Kidney (tissue), 13 donors: ENCODE measurements at regions not wholly inside any gene's neighbourhood (a gene's known extent, or its start where the extent isn't known, plus 50 kb on each side); places are given as distances from the start of the nearest gene placed in this dataset.

ENCODE experiments used
- DNase-seq, 5 donors: peaks; one replicate each; pipeline ENCODE4 v3.0.0-alpha.2; 2013 to 2020
- FAIRE-seq: peaks from 2 replicates; lab custom pipeline; 2012; peaks lifted over from hg19 to GRCh38; lab: Jason Lieb, UNC
- H3K27ac ChIP-seq, 2 donors: one replicate each; pipeline ENCODE4 v1.7.0; 2013; ENCODE audit warnings: low read depth in 2 of 2, low read length in 2 of 2, inconsistent platforms in 1 of 2
- H3K27me3 ChIP-seq: one replicate; pipeline ENCODE4 v1.7.1; 2013; ENCODE audit warnings: low read length, inconsistent platforms; ENCODE audit not compliant: control insufficient read depth, insufficient read depth
- H3K36me3 ChIP-seq, 3 donors: one replicate each; pipeline versions ENCODE4 v1.7.0 to v1.7.1; 2013; ENCODE audit warnings: low read length in 3 of 3, control low read depth in 1 of 3, inconsistent platforms in 1 of 3; ENCODE audit not compliant: insufficient read depth in 3 of 3, control insufficient read depth in 2 of 3
- H3K4me1 ChIP-seq, 3 donors: one replicate each; pipeline versions ENCODE4 v1.7.0 to v1.7.1; 2013; ENCODE audit warnings: low read length in 3 of 3, inconsistent platforms in 1 of 3, low read depth in 1 of 3; ENCODE audit not compliant: control insufficient read depth in 2 of 3, insufficient read depth in 2 of 3
- H3K4me3 ChIP-seq, 3 donors: one replicate each; pipeline versions ENCODE4 v1.7.0 to v1.8.1; 2013; ENCODE audit warnings: low read length in 3 of 3, control low read depth in 1 of 3, inconsistent platforms in 1 of 3
- H3K9ac ChIP-seq, 3 donors: one replicate each; pipeline versions ENCODE4 v1.7.0 to v1.7.1; 2013; ENCODE audit warnings: low read length in 3 of 3, control low read depth in 1 of 3, inconsistent platforms in 1 of 3
- H3K9me3 ChIP-seq, 3 donors: one replicate each; pipeline versions ENCODE4 v1.7.0 to v1.7.1; 2013; ENCODE audit warnings: low read length in 3 of 3, control low read depth in 1 of 3, inconsistent platforms in 1 of 3; ENCODE audit not compliant: control insufficient read depth in 2 of 3, insufficient read depth in 1 of 3
- CTCF ChIP-seq: IDR thresholded peaks from 3 replicates; pipeline ENCODE4 v1.5.1; 2012; ENCODE audit warnings: mild to moderate bottlenecking, moderate library complexity, borderline replicate concordance; ENCODE audit not compliant: insufficient read depth; ENCODE audit errors: extremely low read depth
- intact Hi-C: fragments of 100-400 bp; cut with DNase I; formaldehyde crosslinking; loops from one replicate; pipeline ENCODE4 v1.11.1; 2022
- donor health status: control.
- donor health status: control.
- donor health status: control.
- donor health status: control.
- donor health status: control.
- donor health status: DM: yes; HTN: yes; CAD: no.
- donor health status: Normal renal cell carcinoma (clear cell type).

GRCh38 chr2:19800796-19801195, 101.0 kb downstream of the TTC32 start:
- H3K4me3 ChIP-seq, result no peak overlapping the region
- no peak overlapping the region for H3K9ac ChIP-seq
- H3K27me3 ChIP-seq, result no peaks in the 10 kb centered on the region
- no peak for FAIRE-seq
- H3K9me3 ChIP-seq, result no peaks in the 10 kb centered on the region
- no peak for TF ChIP-seq CTCF
- intact Hi-C loops, result no loop called here
- no peak for DNase-seq
- H3K27ac ChIP-seq, result peak overlapping the region in 1 of 2 donors; percentile 0
- H3K36me3 ChIP-seq, result no peaks in the 10 kb centered on the region
- peaks cover 0 to 18% (median 5%) of the 10 kb centered on the region in 3 donors for H3K4me1 ChIP-seq

- DNase-seq (no peak), FAIRE-seq (no peak)
- intact Hi-C loops, result no loop called here
- H3K9me3 ChIP-seq, result no peaks in the 10 kb centered on the region
- H3K9ac ChIP-seq, result no peak overlapping the region
- H3K4me3 ChIP-seq, result no peak overlapping the region
- H3K4me1 ChIP-seq, result peaks cover 0 to 18% (median 5%) of the 10 kb centered on the region in 3 donors
- no peak for TF ChIP-seq CTCF
- no peaks in the 10 kb centered on the region for H3K27me3 ChIP-seq
- no peak overlapping the region for H3K27ac ChIP-seq
- H3K36me3 ChIP-seq, result no peaks in the 10 kb centered on the region
These were observed 101.7 kb downstream of the TTC32 start for GRCh38 chr2:19799881-19800780.

- no peak overlapping the region for H3K4me3 ChIP-seq
- no peaks in the 10 kb centered on the region for H3K9me3 ChIP-seq
- no peaks in the 10 kb centered on the region for H3K36me3 ChIP-seq
- no peak for TF ChIP-seq CTCF
- H3K4me1 ChIP-seq, result peaks cover 0 to 10% (median 5%) of the 10 kb centered on the region in 3 donors
- H3K9ac ChIP-seq, result no peak overlapping the region
- no peaks in the 10 kb centered on the region for H3K27me3 ChIP-seq
- FAIRE-seq (no peak), DNase-seq (no peak)
- intact Hi-C loops, result no loop called here
- H3K27ac ChIP-seq, result no peak overlapping the region
These were observed 103.9 kb downstream of the TTC32 start for GRCh38 chr2:19797871-19798270.
